ENCODE measurements at regions not wholly inside any gene's neighbourhood (a gene's known extent, or its start where the extent isn't known, plus 50 kb on each side); places are given as distances from the start of the nearest gene placed in this dataset.

GRCh38 chr11:134702827-134703226, 290.8 kb upstream of the B3GAT1 start:
- H3K4me3 ChIP-seq (ENCODE audit: low read depth, low read length): no peak overlapping the region
- no peak for TF ChIP-seq CTCF (IDR thresholded peaks at IDR 0.05; ENCODE audit: low read depth, low read length)

GRCh38 chr11:134701564-134702165, 289.6 kb upstream of the B3GAT1 start:
- TF ChIP-seq CTCF (IDR thresholded peaks at IDR 0.05; ENCODE audit: low read depth, low read length): no peak
- no peak overlapping the region for H3K4me3 ChIP-seq (ENCODE audit: low read depth, low read length)

- no peak for TF ChIP-seq CTCF (IDR thresholded peaks at IDR 0.05; ENCODE audit: low read depth, low read length)
- H3K4me3 ChIP-seq (ENCODE audit: low read depth, low read length): no peak overlapping the region
Measured at GRCh38 chr11:134700101-134700640, 288.1 kb upstream of the B3GAT1 start.

GRCh38 chr11:134696455-134696854, 284.4 kb upstream of the B3GAT1 start:
- TF ChIP-seq CTCF (IDR thresholded peaks at IDR 0.05; ENCODE audit: low read depth, low read length): no peak
- H3K4me3 ChIP-seq (ENCODE audit: low read depth, low read length): no peak overlapping the region

- no peak for TF ChIP-seq CTCF (IDR thresholded peaks at IDR 0.05; ENCODE audit: low read depth, low read length)
- H3K4me3 ChIP-seq (ENCODE audit: low read depth, low read length): no peak overlapping the region
Measured at GRCh38 chr11:134691985-134692384, 279.9 kb upstream of the B3GAT1 start.

- no peak for TF ChIP-seq CTCF (IDR thresholded peaks at IDR 0.05; ENCODE audit: low read depth, low read length)
- H3K4me3 ChIP-seq (ENCODE audit: low read depth, low read length): no peak overlapping the region
Measured at GRCh38 chr11:134691295-134691873, 279.3 kb upstream of the B3GAT1 start.

GRCh38 chr11:134689886-134690285, 277.8 kb upstream of the B3GAT1 start:
- no peak overlapping the region for H3K4me3 ChIP-seq (ENCODE audit: low read depth, low read length)
- no peak for TF ChIP-seq CTCF (IDR thresholded peaks at IDR 0.05; ENCODE audit: low read depth, low read length)
